H1 (cell line): ENCODE measurements at regions not wholly inside any gene's neighbourhood (a gene's known extent, or its start where the extent isn't known, plus 50 kb on each side); places are given as distances from the start of the nearest gene placed in this dataset.

Experiments used
- CTCF ChIA-PET: fragments of 300-600 bp; sonication (Branson Sonifier 250); formaldehyde crosslinking; loops from one replicate; lab custom pipeline; 2021; ENCODE audit not compliant: partially characterized antibody; lab: Charles Lee
- POLR2A ChIA-PET: fragments of 300-600 bp; sonication (Branson Sonifier 250); formaldehyde crosslinking; loops from one replicate; lab custom pipeline; 2021; ENCODE audit warnings: inconsistent platforms; ENCODE audit not compliant: partially characterized antibody; lab: Charles Lee
- DNase-seq, 2 experiments: peaks; one replicate each; pipeline versions ENCODE4 v3.0.0 to v3.0.0-alpha.2; 2010 to 2022; ENCODE audit warnings: low spot score in 2 of 2, low read depth in 1 of 2, mixed read lengths in 1 of 2
- FAIRE-seq: peaks from 2 replicates; lab custom pipeline; 2011; peaks lifted over from hg19 to GRCh38; lab: Jason Lieb, UNC
- H2AFZ ChIP-seq: 2 replicates; pipeline ENCODE4 v1.8.1; 2012; ENCODE audit warnings: low read length, inconsistent platforms
- H2AK5ac ChIP-seq: 2 replicates; pipeline ENCODE4 v1.6.1; 2013; ENCODE audit warnings: low read depth, low read length
- H2BK120ac ChIP-seq: replicated peaks from 2 replicates; pipeline ENCODE3; 2013; ENCODE audit warnings: low read depth, low read length, inconsistent platforms
- H2BK12ac ChIP-seq: 2 replicates; pipeline ENCODE4 v1.6.1; 2013; ENCODE audit warnings: low read depth, low read length
- H2BK15ac ChIP-seq: 2 replicates; pipeline ENCODE4 v1.6.1; 2013; ENCODE audit warnings: low read length
- H2BK20ac ChIP-seq: 2 replicates; pipeline ENCODE4 v1.6.1; 2013; ENCODE audit warnings: low read length
- H2BK5ac ChIP-seq: 2 replicates; pipeline ENCODE4 v1.6.1; 2013; ENCODE audit warnings: low read depth, low read length
- H3K14ac ChIP-seq: 2 replicates; pipeline ENCODE4 v1.6.1; 2013; ENCODE audit warnings: inconsistent platforms; ENCODE audit not compliant: insufficient read length
- H3K18ac ChIP-seq: 2 replicates; pipeline ENCODE4 v1.6.1; 2013; ENCODE audit warnings: low read length; ENCODE audit errors: extremely low read depth
- H3K23ac ChIP-seq: 2 replicates; pipeline ENCODE4 v1.6.1; 2013; ENCODE audit warnings: inconsistent platforms; ENCODE audit not compliant: insufficient read length
- H3K23me2 ChIP-seq: 2 replicates; pipeline ENCODE4 v1.6.1; 2013; ENCODE audit warnings: low read depth, low read length
- H3K27ac ChIP-seq: 2 replicates; pipeline ENCODE4 v1.6.1; 2011; ENCODE audit warnings: low read depth, low read length, inconsistent platforms
- H3K27me3 ChIP-seq, 4 experiments: replicated peaks in 1 of 4; 1 replicate in 1 of 4; 2 replicates in 3 of 4; pipeline versions ENCODE4 v1.6.1 to v1.8.1; 2011 to 2013; ENCODE audit warnings: low read length in 3 of 4, mild to moderate bottlenecking in 3 of 4, inconsistent platforms in 2 of 4, mixed read lengths in 2 of 4, moderate library complexity in 1 of 4; ENCODE audit not compliant: control insufficient read depth in 3 of 4, insufficient read depth in 3 of 4; ENCODE audit errors: extremely low read depth in 1 of 4
- H3K36me3 ChIP-seq, 4 experiments: 2 replicates each; pipeline versions ENCODE4 v1.6.1 to v1.8.1; 2011 to 2013; ENCODE audit warnings: mild to moderate bottlenecking in 4 of 4, low read length in 3 of 4, moderate library complexity in 2 of 4, control low read depth in 1 of 4, inconsistent platforms in 1 of 4; ENCODE audit not compliant: insufficient read depth in 4 of 4, control insufficient read depth in 2 of 4
- H3K4ac ChIP-seq: replicated peaks from 2 replicates; pipeline ENCODE3; 2013; ENCODE audit warnings: low read length, low read depth, mixed read lengths, inconsistent platforms; ENCODE audit not compliant: insufficient read length
- H3K4me1 ChIP-seq, 4 experiments: replicated peaks in 1 of 4; 1 replicate in 1 of 4; 2 replicates in 3 of 4; pipeline versions ENCODE4 v1.6.1 to v1.8.1; 2011 to 2013; ENCODE audit warnings: low read length in 3 of 4, inconsistent platforms in 2 of 4, mixed read lengths in 1 of 4; ENCODE audit not compliant: insufficient read depth in 4 of 4, control insufficient read depth in 3 of 4
- H3K4me2 ChIP-seq, 2 experiments: 2 replicates each; pipeline versions ENCODE4 v1.6.1 to v1.8.1; 2011 to 2013; ENCODE audit warnings: low read depth in 2 of 2, low read length in 2 of 2, control low read depth in 1 of 2, inconsistent platforms in 1 of 2, mild to moderate bottlenecking in 1 of 2; ENCODE audit not compliant: insufficient read depth in 1 of 2
- H3K4me3 ChIP-seq, 4 experiments: fragments of 200-600, 300-600 bp in 1 of 4; sonication (generic), shearing (Covaris generic), sonication (Bioruptor Twin) in 1 of 4; 2 replicates each; pipeline versions ENCODE4 v1.5.1 to v1.8.1; 2011 to 2016; ENCODE audit warnings: low read length in 4 of 4, low read depth in 3 of 4, control low read depth in 2 of 4, inconsistent platforms in 2 of 4, mild to moderate bottlenecking in 2 of 4, mixed read lengths in 1 of 4, moderate library complexity in 1 of 4; ENCODE audit not compliant: insufficient read depth in 2 of 4; ENCODE audit errors: extremely low read depth in 1 of 4
- H3K56ac ChIP-seq: replicated peaks from 2 replicates; pipeline ENCODE3; 2013; ENCODE audit warnings: low read depth, mild to moderate bottlenecking, mixed read lengths, low read length, inconsistent platforms; ENCODE audit not compliant: insufficient read length
- H3K79me1 ChIP-seq: 2 replicates; pipeline ENCODE4 v1.6.1; 2013; ENCODE audit warnings: low read depth, low read length, control low read depth
- H3K79me2 ChIP-seq, 2 experiments: 2 replicates each; pipeline versions ENCODE4 v1.6.1 to v1.8.1; 2012 to 2013; ENCODE audit warnings: low read length in 2 of 2, mild to moderate bottlenecking in 2 of 2, inconsistent platforms in 1 of 2; ENCODE audit not compliant: insufficient read depth in 2 of 2, control insufficient read depth in 1 of 2
- H3K9ac ChIP-seq, 4 experiments: replicated peaks in 1 of 4; 1 replicate in 1 of 4; 2 replicates in 3 of 4; pipeline versions ENCODE4 v1.6.1 to v1.8.1; 2011 to 2013; ENCODE audit warnings: low read depth in 3 of 4, low read length in 3 of 4, control low read depth in 2 of 4, mild to moderate bottlenecking in 2 of 4, moderate library complexity in 2 of 4, inconsistent platforms in 1 of 4; ENCODE audit errors: extremely low read depth in 1 of 4
- H3K9me3 ChIP-seq, 2 experiments: 2 replicates each; pipeline versions ENCODE4 v1.6.1 to v1.8.1; 2012 to 2013; ENCODE audit warnings: mild to moderate bottlenecking in 2 of 2, moderate library complexity in 2 of 2, control low read depth in 1 of 2, inconsistent platforms in 1 of 2, low read depth in 1 of 2, low read length in 1 of 2, mixed read lengths in 1 of 2; ENCODE audit not compliant: insufficient read depth in 2 of 2
- H4K20me1 ChIP-seq, 2 experiments: replicated peaks in 1 of 2; 2 replicates each; pipeline versions ENCODE3 to v1.8.1; 2011 to 2013; ENCODE audit warnings: inconsistent platforms in 2 of 2, low read length in 2 of 2, mild to moderate bottlenecking in 1 of 2; ENCODE audit not compliant: insufficient read depth in 2 of 2, control insufficient read depth in 1 of 2
- H4K5ac ChIP-seq: 2 replicates; pipeline ENCODE4 v1.6.1; 2013; ENCODE audit warnings: low read length, low read depth, mixed read lengths, inconsistent platforms; ENCODE audit not compliant: insufficient read length
- H4K8ac ChIP-seq: 2 replicates; pipeline ENCODE4 v1.8.0; 2013; ENCODE audit warnings: mild to moderate bottlenecking, moderate library complexity, low read length, inconsistent platforms; ENCODE audit not compliant: insufficient read depth; ENCODE audit errors: extremely low read depth
- H4K91ac ChIP-seq: replicated peaks from 2 replicates; pipeline ENCODE3; 2013; ENCODE audit warnings: low read length, mixed read lengths, inconsistent platforms; ENCODE audit not compliant: insufficient read length
- E2F6 ChIP-seq: IDR thresholded peaks from 2 replicates; pipeline ENCODE4 v1.6.1; 2012; ENCODE audit warnings: inconsistent platforms
- FOSL1 ChIP-seq: IDR thresholded peaks from 2 replicates; pipeline ENCODE4 v1.6.1; 2011; ENCODE audit warnings: mild to moderate bottlenecking, low read depth, low read length, moderate library complexity; ENCODE audit not compliant: insufficient read depth
- KDM1A ChIP-seq: fragments of 200-600, 300-600 bp; sonication (generic); IDR thresholded peaks from 2 replicates; pipeline ENCODE4 v1.7.1; 2016; ENCODE audit warnings: mild to moderate bottlenecking, low read length, borderline replicate concordance
- WGBS, 2 experiments: shearing (Covaris generic) in 1 of 2; methylation state at CpG; one replicate each; pipeline versions ENCODE4 v1.1.6 to v1.1.7; 2013 to 2015; ENCODE audit warnings: low lambda C conversion rate in 2 of 2, mixed read lengths in 2 of 2, inconsistent platforms in 1 of 2, low coverage in 1 of 2, missing lambda C conversion rate in 1 of 2; ENCODE audit not compliant: insufficient replicate concordance in 2 of 2, insufficient coverage in 1 of 2, insufficient read length in 1 of 2; ENCODE audit errors: extremely low coverage in 1 of 2, missing lambda C conversion rate in 1 of 2; 5-methylcytosine and 5-hydroxymethylcytosine counted together
- TF ChIP-seq, protein P1 (sequence below): IDR thresholded peaks from 2 replicates; pipeline ENCODE4 v1.6.1; 2012; ENCODE audit warnings: low read length, inconsistent platforms

- H3K27me3 ChIP-seq: no peaks in the 10 kb centered on the region
- H3K56ac ChIP-seq: no peak overlapping the region
- H4K5ac ChIP-seq: no peak overlapping the region
- H3K4me2 ChIP-seq: no peak overlapping the region
- no peak overlapping the region for H3K9ac ChIP-seq
- H3K4me1 ChIP-seq: no peaks in the 10 kb centered on the region
- no peak overlapping the region for H2BK15ac ChIP-seq
- no peak for TF ChIP-seq KDM1A
- no peak for TF ChIP-seq E2F6
- TF ChIP-seq, protein P1, sequence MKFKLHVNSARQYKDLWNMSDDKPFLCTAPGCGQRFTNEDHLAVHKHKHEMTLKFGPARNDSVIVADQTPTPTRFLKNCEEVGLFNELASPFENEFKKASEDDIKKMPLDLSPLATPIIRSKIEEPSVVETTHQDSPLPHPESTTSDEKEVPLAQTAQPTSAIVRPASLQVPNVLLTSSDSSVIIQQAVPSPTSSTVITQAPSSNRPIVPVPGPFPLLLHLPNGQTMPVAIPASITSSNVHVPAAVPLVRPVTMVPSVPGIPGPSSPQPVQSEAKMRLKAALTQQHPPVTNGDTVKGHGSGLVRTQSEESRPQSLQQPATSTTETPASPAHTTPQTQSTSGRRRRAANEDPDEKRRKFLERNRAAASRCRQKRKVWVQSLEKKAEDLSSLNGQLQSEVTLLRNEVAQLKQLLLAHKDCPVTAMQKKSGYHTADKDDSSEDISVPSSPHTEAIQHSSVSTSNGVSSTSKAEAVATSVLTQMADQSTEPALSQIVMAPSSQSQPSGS: no peak
- TF ChIP-seq FOSL1: no peak
- H3K23ac ChIP-seq: no peak overlapping the region
- H3K36me3 ChIP-seq: no peaks in the 10 kb centered on the region
- no peak overlapping the region for H2BK5ac ChIP-seq
- H3K27ac ChIP-seq: no peak overlapping the region
- FAIRE-seq (no peak), DNase-seq (no peak)
- no peak overlapping the region for H3K4me3 ChIP-seq
- H3K79me2 ChIP-seq: no peaks in the 10 kb centered on the region
- no peak overlapping the region for H3K18ac ChIP-seq
- no peak overlapping the region for H2BK12ac ChIP-seq
- H3K4ac ChIP-seq: no peak overlapping the region
- H4K91ac ChIP-seq: no peak overlapping the region
- no peak overlapping the region for H2BK120ac ChIP-seq
- H3K9me3 ChIP-seq: no peaks in the 10 kb centered on the region
- no peak overlapping the region for H4K8ac ChIP-seq
- 95% methylated on average over 4 of the region's 4 CpGs; no CpG with 5 or more reads in 1 of the 2 experiments for WGBS, 2 experiments
- H4K20me1 ChIP-seq: no peaks in the 10 kb centered on the region
- no peak overlapping the region for H3K14ac ChIP-seq
- H2AFZ ChIP-seq: no peak overlapping the region
- H3K23me2 ChIP-seq: no peaks in the 10 kb centered on the region; the same call in 1 of the 2 replicates
- H2BK20ac ChIP-seq: no peak overlapping the region
- H2AK5ac ChIP-seq: no peak overlapping the region
- ChIA-PET CTCF (no interaction called here), POLR2A (interaction anchor here (0.6 kb wide), 1 partner anchor 799 kb away, joined by 3 read pairs; no protein-coding TSS in a partner anchor)
- no peaks in the 10 kb centered on the region for H3K79me1 ChIP-seq
These were observed 264.8 kb upstream of the KLHL29 start for GRCh38 chr2:23120161-23120560.
